HG02973 (cell line): ENCODE measurements at regions not wholly inside any gene's neighbourhood (a gene's known extent, or its start where the extent isn't known, plus 50 kb on each side); places are given as distances from the start of the nearest gene placed in this dataset.
A peak's percentile ranks its signal among the peaks of the same experiment; 100 is the strongest.
"Not testable (repeated sequence)": the region's sequence is repeated elsewhere in the genome, so short reads cannot be mapped to it uniquely, and the experiment has no call there.

ENCODE experiments used
- ATAC-seq: cut with Tn5 transposase; IDR thresholded peaks from one replicate; pipeline ENCODE4 v1.9.1; 2021; ENCODE audit warnings: moderate library complexity; ENCODE audit not compliant: unreplicated experiment

- ATAC-seq: no peak
These were observed 98.5 kb upstream of the MBIP start for GRCh38 chr14:36418937-36419336.

- not testable (repeated sequence) for ATAC-seq
These were observed 91.5 kb upstream of the MBIP start for GRCh38 chr14:36411951-36412350.

- no peak for ATAC-seq
These were observed 88.0 kb upstream of the MBIP start for GRCh38 chr14:36408388-36408787.

- ATAC-seq: no peak
These were observed 85.3 kb upstream of the MBIP start for GRCh38 chr14:36405589-36406274.

- no peak for ATAC-seq
These were observed 82.4 kb upstream of the MBIP start for GRCh38 chr14:36402867-36403266.

- ATAC-seq: no peak
These were observed 78.2 kb upstream of the MBIP start for GRCh38 chr14:36398463-36399291.

GRCh38 chr14:36397357-36397756 is 76.9 kb upstream of the MBIP start:
- ATAC-seq: no peak

- no peak for ATAC-seq
These were observed 76.4 kb upstream of the MBIP start for GRCh38 chr14:36396798-36397197.

- ATAC-seq: no peak
These were observed 74.2 kb upstream of the MBIP start for GRCh38 chr14:36394593-36394992.

GRCh38 chr14:36390718-36391117 is 70.3 kb upstream of the MBIP start:
- ATAC-seq: no peak

GRCh38 chr14:36383767-36384431 is 63.5 kb upstream of the MBIP start:
- ATAC-seq: no peak

GRCh38 chr14:36373982-36374673 is 53.7 kb upstream of the MBIP start:
- ATAC-seq: peak; percentile 97
